ENCODE measurements at regions not wholly inside any gene's neighbourhood (a gene's known extent, or its start where the extent isn't known, plus 50 kb on each side); places are given as distances from the start of the nearest gene placed in this dataset.

GRCh38 chr5:111946556-111946955 lies 189.6 kb upstream of the NREP start:
- H3K4me2 ChIP-seq (ENCODE audit: low read depth, low read length) = no peak overlapping the region
- dilution Hi-C loops (cut with HindIII; ENCODE audit: low sequenced_read_pairs, unreplicated experiment) = no loop called here
- no peak overlapping the region for H3K14ac ChIP-seq (replicated peaks; ENCODE audit: low read depth, low read length)
- peak overlapping the region; percentile 8; the same call in 1 of the 2 replicates for H4K5ac ChIP-seq (ENCODE audit: low read depth, low read length)
- H2AFZ ChIP-seq (replicated peaks; ENCODE audit: low read length, poor library complexity) = no peak overlapping the region
- no peak for TF ChIP-seq BHLHE40 (IDR thresholded peaks at IDR 0.05; ENCODE audit: low read depth, low read length)
- TF ChIP-seq RFX5 (IDR thresholded peaks at IDR 0.05; ENCODE audit: low read depth, low read length) = no peak
- TF ChIP-seq CHD1 (IDR thresholded peaks at IDR 0.05; ENCODE audit: low read depth, low read length) = no peak
- TF ChIP-seq POLR2A (IDR thresholded peaks at IDR 0.05; ENCODE audit: low read depth, low read length) = no peak
- TF ChIP-seq RAD21 (IDR thresholded peaks at IDR 0.05; ENCODE audit: low read length) = no peak
- no peak for TF ChIP-seq MXI1 (IDR thresholded peaks at IDR 0.05; ENCODE audit: borderline replicate concordance, low read depth, low read length)
- no peak for TF ChIP-seq USF2 (IDR thresholded peaks at IDR 0.05; ENCODE audit: low read depth, low read length)
- TF ChIP-seq NFE2L2 (IDR thresholded peaks at IDR 0.05; ENCODE audit: low read depth, low read length) = no peak
- TF ChIP-seq SMC3 (IDR thresholded peaks at IDR 0.05; ENCODE audit: low read depth, low read length) = no peak
- no peak for TF ChIP-seq RCOR1 (IDR thresholded peaks at IDR 0.05; ENCODE audit: insufficient replicate concordance, low read length)
- no peak for TF ChIP-seq CEBPB (IDR thresholded peaks at IDR 0.05; ENCODE audit: low read depth, low read length)
- no peak for TF ChIP-seq MAFK (IDR thresholded peaks at IDR 0.05; ENCODE audit: low read depth, low read length)
- no peak for TF ChIP-seq FOS (IDR thresholded peaks at IDR 0.05; ENCODE audit: low read depth, low read length)
- no peak for TF ChIP-seq CTCF (conservative IDR thresholded peaks at IDR 0.05; ENCODE audit: low read depth, low read length)
- no peak for TF ChIP-seq ELK1 (IDR thresholded peaks at IDR 0.05; ENCODE audit: borderline replicate concordance, low read depth, low read length)
- TF ChIP-seq MAZ (IDR thresholded peaks at IDR 0.05; ENCODE audit: borderline replicate concordance, low read depth, low read length) = no peak
- H3K56ac ChIP-seq (ENCODE audit: extremely low read depth, insufficient read depth, low read length) = no peak overlapping the region
- no peak overlapping the region for H3K9ac ChIP-seq (ENCODE audit: low read depth, low read length)
- H2BK15ac ChIP-seq (ENCODE audit: low read depth, low read length) = 0 out of 3 replicates have a peak overlapping the region, but pooled peaks have one; percentile 39
- H3K4ac ChIP-seq (ENCODE audit: low read depth, low read length) = no peak overlapping the region
- WGBS, 2 experiments (ENCODE audit: extremely low coverage in 2 of 2, insufficient read length in 1 of 2) = 71% methylated on average over 1 of the region's 2 CpGs; no CpG with 5 or more reads in 1 of the 2 experiments
- H3K9me1 ChIP-seq (ENCODE audit: insufficient read depth, low read length) = no peaks in the 10 kb centered on the region; the same call in 1 of the 2 replicates
- H4K8ac ChIP-seq (ENCODE audit: low read depth in 2 of 2, low read length in 2 of 2) = no peak overlapping the region
- H3K4me1 ChIP-seq (ENCODE audit: control insufficient read depth, insufficient read depth, low read length) = peaks cover 6% of the 10 kb centered on the region; the same call in 1 of the 2 replicates
- intact Hi-C loops (cut with micrococcal nuclease) = no loop called here
- no peak overlapping the region for H2BK5ac ChIP-seq (ENCODE audit: low read depth, low read length, poor library complexity, severe bottlenecking)
- H2AK5ac ChIP-seq (ENCODE audit: low read depth, low read length) = no peak overlapping the region
- no peak overlapping the region for H4K91ac ChIP-seq (ENCODE audit: insufficient read depth, low read depth, low read length)
- H3K23ac ChIP-seq (ENCODE audit: low read depth, low read length) = no peak overlapping the region
- no peaks in the 10 kb centered on the region for H4K20me1 ChIP-seq (ENCODE audit: insufficient read depth, low read length)
- no peaks in the 10 kb centered on the region for H3K27me3 ChIP-seq (ENCODE audit: control insufficient read depth, insufficient read depth, low read length)
- in situ Hi-C loops (cut with MboI; ENCODE audit: low sequenced_read_pairs) = no loop called here
- ChIA-PET CTCF (no interaction called here), POLR2A (ENCODE audit: unreplicated experiment) (no interaction called here)
- peak overlapping the region; percentile 64 for H2BK120ac ChIP-seq (ENCODE audit: low read depth, low read length)
- no peak for ATAC-seq (ENCODE audit: low read depth)
- no peaks in the 10 kb centered on the region for H3K79me1 ChIP-seq (ENCODE audit: low read depth in 1 of 2, low read length in 2 of 2)
- H3K18ac ChIP-seq (ENCODE audit: low read depth, low read length) = peak overlapping the region; percentile 24; the same call in 1 of the 2 replicates
- no peak overlapping the region for H2AK9ac ChIP-seq (replicated peaks; ENCODE audit: low read depth, low read length, poor library complexity)
- no peak overlapping the region for H3K27ac ChIP-seq (ENCODE audit: insufficient read depth, low read length)
- peak overlapping the region; percentile 76; the same call in 1 of the 2 replicates for H2BK20ac ChIP-seq (ENCODE audit: low read depth, low read length)
- DNase-seq = no peak
- no peaks in the 10 kb centered on the region for H3K9me3 ChIP-seq (ENCODE audit: control insufficient read depth, insufficient read depth, low read length)
- no TSS peak for BruUV-seq (replicated peaks)
- H3K4me3 ChIP-seq (ENCODE audit: insufficient read depth, low read depth, low read length) = no peak overlapping the region
- H3K36me3 ChIP-seq (ENCODE audit: control insufficient read depth, insufficient read depth, low read length) = no peaks in the 10 kb centered on the region
